K562 (cell line): ENCODE measurements at regions not wholly inside any gene's neighbourhood (a gene's known extent, or its start where the extent isn't known, plus 50 kb on each side); places are given as distances from the start of the nearest gene placed in this dataset.

Experiments used
- ATAC-seq: fragments of 200-7000 bp; cut with Tn5 transposase; 3 replicates; pipeline ENCODE4 v1.9.1; 2020; ENCODE audit warnings: moderate library complexity
- BruUV-seq: library from RNA; stranded (reverse); fragments of 400-500 nt; replicated peaks from 2 replicates; lab custom pipeline; 2021; lab: Mats Ljungman, UMichigan
- CTCF ChIA-PET: fragments of 300-600 bp; formaldehyde crosslinking; extraction: SDS; loops from one replicate; lab custom pipeline; 2021; ENCODE audit warnings: low intra/inter-chr PET ratio; lab: Yijun Ruan, JAX
- POLR2A ChIA-PET: fragments of 300-600, 350-650 bp; sonication (Branson Sonifier 250); formaldehyde crosslinking; extraction: SDS; loops from one replicate; lab custom pipeline; 2021; ENCODE audit warnings: antibody characterized with exemption, inconsistent platforms; lab: Yijun Ruan, JAX
- DNase-seq, 4 experiments: peaks; one replicate each; pipeline versions ENCODE4 v3.0.0 to v3.0.0-alpha.2; 2011 to 2018; ENCODE audit warnings: low spot score in 3 of 4, mixed read lengths in 3 of 4; ENCODE audit errors: extremely low read depth in 1 of 4
- FAIRE-seq: peaks from 2 replicates; lab custom pipeline; 2011; peaks lifted over from hg19 to GRCh38; lab: Jason Lieb, UNC
- H2AFZ ChIP-seq: 2 replicates; pipeline ENCODE4 v1.6.0; 2011; ENCODE audit warnings: low read depth, low read length, control low read depth, inconsistent platforms
- H3K27ac ChIP-seq: fragments of 200-600 bp; 3 replicates; pipeline ENCODE4 v1.8.0; 2011; ENCODE audit warnings: low read depth, mild to moderate bottlenecking, control low read depth, inconsistent platforms, low read length, moderate library complexity, mixed read lengths; ENCODE audit errors: extremely low read depth
- H3K27me3 ChIP-seq, 2 experiments: fragments of 300-600 bp in 1 of 2; 2 replicates in 1 of 2; 3 replicates in 1 of 2; pipeline versions ENCODE4 v1.6.0 to v1.8.0; 2011; ENCODE audit warnings: inconsistent platforms in 2 of 2, low read length in 2 of 2, mild to moderate bottlenecking in 1 of 2, mixed read lengths in 1 of 2, moderate library complexity in 1 of 2; ENCODE audit not compliant: control insufficient read depth in 2 of 2, insufficient read depth in 2 of 2
- H3K36me3 ChIP-seq: fragments of 300-600 bp; 3 replicates; pipeline ENCODE4 v1.8.0; 2011; ENCODE audit warnings: mild to moderate bottlenecking, low read length, inconsistent platforms; ENCODE audit not compliant: control insufficient read depth, insufficient read depth
- H3K4me1 ChIP-seq, 2 experiments: fragments of 200-600 bp in 1 of 2; replicated peaks in 1 of 2; 2 replicates in 1 of 2; 3 replicates in 1 of 2; pipeline versions ENCODE4 v1.5.1 to v1.8.0; 2011; ENCODE audit warnings: inconsistent platforms in 2 of 2, low read length in 2 of 2, mild to moderate bottlenecking in 1 of 2, mixed read lengths in 1 of 2, moderate library complexity in 1 of 2; ENCODE audit not compliant: control insufficient read depth in 2 of 2, insufficient read depth in 2 of 2
- H3K4me2 ChIP-seq: 2 replicates; pipeline ENCODE4 v1.6.1; 2011; ENCODE audit warnings: low read length, control low read depth, inconsistent platforms, mixed read lengths; ENCODE audit not compliant: insufficient read depth
- H3K4me3 ChIP-seq: fragments of 200-600 bp; sonication (generic), shearing (Covaris generic); 2 replicates; pipeline ENCODE4 v1.5.1; 2016; ENCODE audit warnings: control low read depth, inconsistent platforms
- H3K79me2 ChIP-seq: fragments of 200-600 bp; 3 replicates; pipeline ENCODE4 v1.8.0; 2011; ENCODE audit warnings: low read length, inconsistent platforms; ENCODE audit not compliant: control insufficient read depth, insufficient read depth
- H3K9ac ChIP-seq, 2 experiments: 2 replicates each; pipeline versions ENCODE4 v1.6.0 to v1.6.1; 2011; ENCODE audit warnings: low read depth in 2 of 2, low read length in 2 of 2, control low read depth in 1 of 2, inconsistent platforms in 1 of 2, mild to moderate bottlenecking in 1 of 2, mixed read lengths in 1 of 2; ENCODE audit not compliant: insufficient read depth in 1 of 2
- H3K9me1 ChIP-seq: one replicate; pipeline ENCODE4 v1.6.0; 2011; ENCODE audit warnings: inconsistent platforms, mild to moderate bottlenecking, low read length, moderate library complexity; ENCODE audit not compliant: control insufficient read depth, insufficient read depth
- H3K9me3 ChIP-seq: replicated peaks from 2 replicates; pipeline ENCODE4 v1.5.1; 2011; ENCODE audit warnings: low read depth, low read length, inconsistent platforms; ENCODE audit not compliant: control insufficient read depth, insufficient read depth
- H4K20me1 ChIP-seq: replicated peaks from 2 replicates; pipeline ENCODE4 v1.6.1; 2011; ENCODE audit warnings: low read length, inconsistent platforms, mixed read lengths; ENCODE audit not compliant: control insufficient read depth, insufficient read depth
- ASH1L ChIP-seq: fragments of 450-650 bp; IDR thresholded peaks from 2 replicates; pipeline ENCODE4 v1.6.1; 2018; ENCODE audit warnings: borderline replicate concordance, mild to moderate bottlenecking, low read depth; ENCODE audit not compliant: partially characterized antibody
- CBX1 ChIP-seq: sonication (generic); IDR thresholded peaks from 2 replicates; pipeline ENCODE4 v1.6.1; 2016; ENCODE audit warnings: antibody characterized with exemption, low read depth, mild to moderate bottlenecking
- CC2D1A ChIP-seq: fragments of 450-650 bp; IDR thresholded peaks from 2 replicates; pipeline ENCODE4 v1.6.1; 2017; ENCODE audit warnings: mild to moderate bottlenecking
- CREBBP ChIP-seq: IDR thresholded peaks from one replicate; pipeline ENCODE4 v1.6.1; 2012; ENCODE audit warnings: low read depth, mild to moderate bottlenecking, control low read depth, inconsistent platforms, low read length
- DACH1 ChIP-seq: fragments of 450-650 bp; IDR thresholded peaks from 2 replicates; pipeline ENCODE4 v1.6.1; 2018; ENCODE audit not compliant: partially characterized antibody
- DIDO1 ChIP-seq: fragments of 450-650 bp; IDR thresholded peaks from 2 replicates; pipeline ENCODE4 v1.6.1; 2016; ENCODE audit warnings: low read depth, missing biosample characterization, missing genetic modification characterization
- EP300 ChIP-seq: IDR thresholded peaks from 2 replicates; pipeline ENCODE4 v1.6.1; 2012; ENCODE audit warnings: low read length, improper control_type of control experiment
- FOXK1 ChIP-seq: sonication (generic); formaldehyde crosslinking; IDR thresholded peaks from 2 replicates; pipeline ENCODE4 v1.8.0; 2022; ENCODE audit warnings: missing genetic modification reagents, mild to moderate bottlenecking, borderline replicate concordance
- MTA1 ChIP-seq: fragments of 450-650 bp; IDR thresholded peaks from 2 replicates; pipeline ENCODE4 v1.6.1; 2017; ENCODE audit warnings: borderline replicate concordance
- NRF1 ChIP-seq, 2 experiments: fragments of 450-650 bp; IDR thresholded peaks in 1 of 2; conservative IDR thresholded peaks in 1 of 2; 2 replicates each; pipeline ENCODE4 v1.6.1; 2014; ENCODE audit warnings: mild to moderate bottlenecking in 2 of 2
- RAD21 ChIP-seq, 2 experiments: fragments of 250-450 bp in 1 of 2; fragments of 450-650 bp in 1 of 2; sonication (Bioruptor Pico) in 1 of 2; formaldehyde crosslinking in 1 of 2; IDR thresholded peaks in 1 of 2; conservative IDR thresholded peaks in 1 of 2; 2 replicates each; pipeline versions ENCODE4 v1.4.0 to v1.8.0; 2020 to 2022; ENCODE audit warnings: mild to moderate bottlenecking in 2 of 2, moderate library complexity in 1 of 2
- RBM34 ChIP-seq: fragments of 200-400 bp; formaldehyde crosslinking; IDR thresholded peaks from 2 replicates; pipeline ENCODE4 v1.6.1; 2018; ENCODE audit warnings: low read length, borderline replicate concordance; ENCODE audit not compliant: insufficient read depth
- ZNF174 ChIP-seq: fragments of 250-450 bp; sonication (Bioruptor Pico); IDR thresholded peaks from 2 replicates; pipeline ENCODE4 v1.4.0; 2020; ENCODE audit warnings: mild to moderate bottlenecking
- ZNF175 ChIP-seq: fragments of 200-800 bp; sonication (Bioruptor generic); IDR thresholded peaks from 2 replicates; pipeline ENCODE4 v1.6.1; 2016; ENCODE audit warnings: low read depth, mild to moderate bottlenecking, missing genetic modification characterization, missing compliant biosample characterization
- in situ Hi-C: fragments of 300-500 bp; cut with MboI; formaldehyde crosslinking; loops from 4 replicates; pipeline ENCODE4 v1.15.0; 2018; ENCODE audit warnings: inconsistent platforms, mixed read lengths
- intact Hi-C: fragments of 100-400 bp; cut with micrococcal nuclease; formaldehyde crosslinking; loops from 2 replicates; pipeline ENCODE4 v1.14.2; 2022
- TF ChIP-seq, protein P1 (sequence below): fragments of 250-450 bp; sonication (Bioruptor Pico); IDR thresholded peaks from 2 replicates; pipeline ENCODE4 v1.4.0; 2020
- TF ChIP-seq, protein P2 (sequence below): fragments of 450-650 bp; formaldehyde crosslinking; IDR thresholded peaks from 2 replicates; pipeline ENCODE4 v1.4.0; 2020; ENCODE audit warnings: mild to moderate bottlenecking

DNA sequence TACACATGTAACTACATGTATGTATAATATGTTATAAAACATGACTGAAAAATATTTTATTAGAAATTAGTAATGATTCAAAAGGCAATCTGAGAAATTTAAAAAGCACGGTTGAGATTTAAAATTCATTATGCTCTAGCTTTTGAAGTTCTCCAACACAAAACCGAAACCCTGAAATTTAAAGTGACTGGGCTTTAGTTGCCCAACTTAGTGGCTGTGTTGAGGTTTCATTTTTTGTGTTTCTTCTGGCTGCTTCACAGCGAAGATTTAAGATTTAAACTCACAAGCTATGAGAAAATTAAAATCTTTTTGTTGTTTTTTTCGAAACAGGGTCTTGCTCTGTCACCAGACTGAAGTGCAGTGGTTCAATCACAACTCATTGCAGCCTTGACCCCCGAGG is 1058.7 kb downstream of the NCAM2 start (continued):
- TF ChIP-seq, protein P1, sequence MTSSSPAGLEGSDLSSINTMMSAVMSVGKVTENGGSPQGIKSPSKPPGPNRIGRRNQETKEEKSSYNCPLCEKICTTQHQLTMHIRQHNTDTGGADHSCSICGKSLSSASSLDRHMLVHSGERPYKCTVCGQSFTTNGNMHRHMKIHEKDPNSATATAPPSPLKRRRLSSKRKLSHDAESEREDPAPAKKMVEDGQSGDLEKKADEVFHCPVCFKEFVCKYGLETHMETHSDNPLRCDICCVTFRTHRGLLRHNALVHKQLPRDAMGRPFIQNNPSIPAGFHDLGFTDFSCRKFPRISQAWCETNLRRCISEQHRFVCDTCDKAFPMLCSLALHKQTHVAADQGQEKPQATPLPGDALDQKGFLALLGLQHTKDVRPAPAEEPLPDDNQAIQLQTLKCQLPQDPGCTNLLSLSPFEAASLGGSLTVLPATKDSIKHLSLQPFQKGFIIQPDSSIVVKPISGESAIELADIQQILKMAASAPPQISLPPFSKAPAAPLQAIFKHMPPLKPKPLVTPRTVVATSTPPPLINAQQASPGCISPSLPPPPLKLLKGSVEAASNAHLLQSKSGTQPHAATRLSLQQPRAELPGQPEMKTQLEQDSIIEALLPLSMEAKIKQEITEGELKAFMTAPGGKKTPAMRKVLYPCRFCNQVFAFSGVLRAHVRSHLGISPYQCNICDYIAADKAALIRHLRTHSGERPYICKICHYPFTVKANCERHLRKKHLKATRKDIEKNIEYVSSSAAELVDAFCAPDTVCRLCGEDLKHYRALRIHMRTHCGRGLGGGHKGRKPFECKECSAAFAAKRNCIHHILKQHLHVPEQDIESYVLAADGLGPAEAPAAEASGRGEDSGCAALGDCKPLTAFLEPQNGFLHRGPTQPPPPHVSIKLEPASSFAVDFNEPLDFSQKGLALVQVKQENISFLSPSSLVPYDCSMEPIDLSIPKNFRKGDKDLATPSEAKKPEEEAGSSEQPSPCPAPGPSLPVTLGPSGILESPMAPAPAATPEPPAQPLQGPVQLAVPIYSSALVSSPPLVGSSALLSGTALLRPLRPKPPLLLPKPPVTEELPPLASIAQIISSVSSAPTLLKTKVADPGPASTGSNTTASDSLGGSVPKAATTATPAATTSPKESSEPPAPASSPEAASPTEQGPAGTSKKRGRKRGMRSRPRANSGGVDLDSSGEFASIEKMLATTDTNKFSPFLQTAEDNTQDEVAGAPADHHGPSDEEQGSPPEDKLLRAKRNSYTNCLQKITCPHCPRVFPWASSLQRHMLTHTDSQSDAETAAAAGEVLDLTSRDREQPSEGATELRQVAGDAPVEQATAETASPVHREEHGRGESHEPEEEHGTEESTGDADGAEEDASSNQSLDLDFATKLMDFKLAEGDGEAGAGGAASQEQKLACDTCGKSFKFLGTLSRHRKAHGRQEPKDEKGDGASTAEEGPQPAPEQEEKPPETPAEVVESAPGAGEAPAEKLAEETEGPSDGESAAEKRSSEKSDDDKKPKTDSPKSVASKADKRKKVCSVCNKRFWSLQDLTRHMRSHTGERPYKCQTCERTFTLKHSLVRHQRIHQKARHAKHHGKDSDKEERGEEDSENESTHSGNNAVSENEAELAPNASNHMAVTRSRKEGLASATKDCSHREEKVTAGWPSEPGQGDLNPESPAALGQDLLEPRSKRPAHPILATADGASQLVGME (CRISPR knock-in tag), result no peak
- TF ChIP-seq RAD21 (CRISPR knock-in tag; conservative IDR thresholded peaks at IDR 0.05 in 1 of 2, IDR thresholded peaks at IDR 0.05 in 1 of 2) (no peak), CREBBP (no peak), CC2D1A (no peak), DACH1 (no peak)

DNA sequence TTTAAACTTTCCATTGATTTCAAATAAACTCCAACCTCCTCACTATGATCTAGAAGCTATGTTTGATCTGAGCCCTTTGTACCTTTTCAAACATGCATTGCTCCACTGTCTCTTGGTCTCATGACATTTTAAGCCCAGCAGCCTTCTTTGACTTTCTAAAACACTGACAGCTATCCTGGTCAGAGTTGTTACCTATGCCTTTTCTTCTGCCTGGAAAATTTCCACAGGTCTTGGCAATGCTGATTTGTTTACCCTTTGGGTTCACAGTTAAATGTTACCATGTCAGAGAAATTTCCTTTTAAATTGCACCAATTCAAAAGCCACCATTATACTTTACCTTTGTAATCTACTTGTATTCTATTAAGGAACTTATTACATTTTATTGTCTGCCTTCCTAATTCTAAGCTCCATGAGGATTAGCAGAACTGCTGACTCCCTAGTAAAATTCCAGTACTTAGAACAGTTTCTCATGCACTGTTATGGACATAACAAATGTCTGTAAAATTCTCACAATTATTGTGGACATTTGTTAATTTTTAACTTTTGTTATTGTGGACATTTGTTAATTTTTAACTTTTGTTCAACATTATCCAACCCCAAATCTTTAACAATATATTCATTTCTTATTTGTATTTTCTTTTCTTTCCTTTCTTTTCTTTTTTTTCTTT is 1064.4 kb downstream of the NCAM2 start:
- no peaks in the 10 kb centered on the region for H3K27me3 ChIP-seq
- ChIA-PET CTCF (no interaction called here), POLR2A (no interaction called here)
- no peak overlapping the region for H3K4me2 ChIP-seq
- H2AFZ ChIP-seq, result no peak overlapping the region
- no peaks in the 10 kb centered on the region for H3K79me2 ChIP-seq
- no peak for FAIRE-seq
- in situ Hi-C loops, result no loop called here
- H4K20me1 ChIP-seq, result no peaks in the 10 kb centered on the region
- no peaks in the 10 kb centered on the region for H3K9me1 ChIP-seq
- DNase-seq, result no peak
- H3K36me3 ChIP-seq, result no peaks in the 10 kb centered on the region
- H3K9me3 ChIP-seq, result no peaks in the 10 kb centered on the region
- H3K4me1 ChIP-seq, result no peaks in the 10 kb centered on the region
- H3K9ac ChIP-seq, result no peak overlapping the region
- BruUV-seq, result no TSS peak
- no peak overlapping the region for H3K4me3 ChIP-seq
- intact Hi-C loops, result no loop called here
- no peak for ATAC-seq
- no peak overlapping the region for H3K27ac ChIP-seq
- TF ChIP-seq, protein P2, sequence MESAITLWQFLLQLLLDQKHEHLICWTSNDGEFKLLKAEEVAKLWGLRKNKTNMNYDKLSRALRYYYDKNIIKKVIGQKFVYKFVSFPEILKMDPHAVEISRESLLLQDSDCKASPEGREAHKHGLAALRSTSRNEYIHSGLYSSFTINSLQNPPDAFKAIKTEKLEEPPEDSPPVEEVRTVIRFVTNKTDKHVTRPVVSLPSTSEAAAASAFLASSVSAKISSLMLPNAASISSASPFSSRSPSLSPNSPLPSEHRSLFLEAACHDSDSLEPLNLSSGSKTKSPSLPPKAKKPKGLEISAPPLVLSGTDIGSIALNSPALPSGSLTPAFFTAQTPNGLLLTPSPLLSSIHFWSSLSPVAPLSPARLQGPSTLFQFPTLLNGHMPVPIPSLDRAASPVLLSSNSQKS (CRISPR knock-in tag), result no peak
- TF ChIP-seq DIDO1 (tag), result no peak
- no peak for TF ChIP-seq MTA1
- no peak for TF ChIP-seq NRF1 (conservative IDR thresholded peaks at IDR 0.05 in 1 of 2, IDR thresholded peaks at IDR 0.05 in 1 of 2)
- no peak for TF ChIP-seq ZNF175 (CRISPR knock-in tag)
- TF ChIP-seq EP300, result no peak
- no peak for TF ChIP-seq ASH1L
- TF ChIP-seq CBX1, result no peak
- no peak for TF ChIP-seq FOXK1 (CRISPR knock-in tag)
- TF ChIP-seq RBM34, result no peak
- TF ChIP-seq ZNF174 (CRISPR knock-in tag), result no peak
